Neural cell (in vitro differentiated cells): ENCODE measurements at regions not wholly inside any gene's neighbourhood (a gene's known extent, or its start where the extent isn't known, plus 50 kb on each side); places are given as distances from the start of the nearest gene placed in this dataset.

Experiments used
- CTCF ChIP-seq: fragments of 450-650 bp; IDR thresholded peaks from 2 replicates; pipeline ENCODE4 v1.5.1; 2014; ENCODE audit warnings: antibody characterized with exemption, mild to moderate bottlenecking, moderate library complexity; ENCODE audit not compliant: poor library complexity, severe bottlenecking
- EP300 ChIP-seq: fragments of 450-650 bp; conservative IDR thresholded peaks from 2 replicates; pipeline ENCODE4 v1.6.1; 2014; ENCODE audit warnings: antibody characterized with exemption, mild to moderate bottlenecking, moderate library complexity; ENCODE audit not compliant: poor library complexity, severe bottlenecking
- EZH2 ChIP-seq: fragments of 200-600, 300-800 bp; shearing (Covaris generic), sonication (generic); IDR thresholded peaks from 2 replicates; pipeline ENCODE4 v1.6.1; 2014; ENCODE audit warnings: antibody characterized with exemption, low read length, borderline replicate concordance, mild to moderate bottlenecking; ENCODE audit not compliant: insufficient read depth, poor library complexity, severe bottlenecking
- MXI1 ChIP-seq: fragments of 450-650 bp; conservative IDR thresholded peaks from 2 replicates; pipeline ENCODE4 v1.6.1; 2014; ENCODE audit warnings: antibody characterized with exemption, mild to moderate bottlenecking; ENCODE audit not compliant: poor library complexity, severe bottlenecking
- POLR2AphosphoS5 ChIP-seq: IDR thresholded peaks from 2 replicates; pipeline ENCODE4 v1.6.1; 2012
- RAD21 ChIP-seq: fragments of 450-650 bp; conservative IDR thresholded peaks from 2 replicates; pipeline ENCODE4 v1.6.1; 2014; ENCODE audit warnings: antibody characterized with exemption, mild to moderate bottlenecking, moderate library complexity
- REST ChIP-seq: IDR thresholded peaks from 2 replicates; pipeline ENCODE4 v1.6.1; 2012; ENCODE audit warnings: borderline replicate concordance
- SMC3 ChIP-seq: fragments of 450-650 bp; conservative IDR thresholded peaks from 2 replicates; pipeline ENCODE4 v1.6.1; 2014; ENCODE audit warnings: antibody characterized with exemption, mild to moderate bottlenecking, moderate library complexity; ENCODE audit not compliant: poor library complexity
- TAF1 ChIP-seq: IDR thresholded peaks from 2 replicates; pipeline ENCODE4 v1.6.1; 2012; ENCODE audit warnings: low read depth

GRCh38 chr20:24834310-24834709 is 114.8 kb upstream of the CST7 start:
- TF ChIP-seq CTCF, result no peak
- TF ChIP-seq POLR2AphosphoS5, result no peak
- TF ChIP-seq MXI1, result no peak
- no peak for TF ChIP-seq EP300
- no peak for TF ChIP-seq EZH2
- TF ChIP-seq RAD21, result no peak
- TF ChIP-seq REST, result no peak
- no peak for TF ChIP-seq SMC3
- TF ChIP-seq TAF1, result no peak
